SH-SY5Y (cell line): ENCODE measurements at regions not wholly inside any gene's neighbourhood (a gene's known extent, or its start where the extent isn't known, plus 50 kb on each side); places are given as distances from the start of the nearest gene placed in this dataset.

Source experiments
- GATA2 ChIP-seq: IDR thresholded peaks from 2 replicates; pipeline ENCODE4 v1.6.1; 2011; ENCODE audit warnings: mild to moderate bottlenecking, low read depth, low read length
- GATA3 ChIP-seq: IDR thresholded peaks from 2 replicates; pipeline ENCODE4 v1.6.1; 2011; ENCODE audit warnings: low read depth, mild to moderate bottlenecking, low read length, moderate library complexity

DNA sequence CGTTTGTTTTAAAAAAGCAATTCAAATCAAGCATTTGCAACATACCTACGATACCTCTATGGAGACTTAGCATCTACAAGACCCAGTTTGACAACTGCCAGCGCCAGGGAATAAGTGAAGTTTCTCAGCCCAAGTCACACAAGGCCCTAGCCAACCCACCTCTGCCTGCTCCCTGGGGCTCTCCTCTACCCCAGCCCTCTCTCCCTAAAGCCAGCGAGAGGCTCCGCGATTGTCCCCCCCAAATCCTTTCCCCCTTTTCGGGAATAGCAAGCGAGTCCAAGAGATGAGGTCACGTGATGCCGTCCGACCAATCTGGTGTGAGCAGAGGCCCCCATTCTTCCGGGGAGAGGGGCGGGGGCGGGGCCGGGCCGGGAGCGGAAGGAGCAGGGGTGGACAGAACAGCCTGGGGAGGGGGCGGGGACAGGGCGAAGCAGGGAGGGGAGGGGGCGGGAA is 102.2 kb upstream of the RAB6C start:
- TF ChIP-seq GATA2 (no peak), GATA3 (no peak)
